HG03159 (cell line): ENCODE measurements at regions not wholly inside any gene's neighbourhood (a gene's known extent, or its start where the extent isn't known, plus 50 kb on each side); places are given as distances from the start of the nearest gene placed in this dataset.
"Not testable (repeated sequence)": the region's sequence is repeated elsewhere in the genome, so short reads cannot be mapped to it uniquely, and the experiment has no call there.

Experiments
- ATAC-seq: cut with Tn5 transposase; IDR thresholded peaks from one replicate; pipeline ENCODE4 v1.9.1; 2021; ENCODE audit warnings: mild to moderate bottlenecking, moderate library complexity; ENCODE audit not compliant: unreplicated experiment

DNA sequence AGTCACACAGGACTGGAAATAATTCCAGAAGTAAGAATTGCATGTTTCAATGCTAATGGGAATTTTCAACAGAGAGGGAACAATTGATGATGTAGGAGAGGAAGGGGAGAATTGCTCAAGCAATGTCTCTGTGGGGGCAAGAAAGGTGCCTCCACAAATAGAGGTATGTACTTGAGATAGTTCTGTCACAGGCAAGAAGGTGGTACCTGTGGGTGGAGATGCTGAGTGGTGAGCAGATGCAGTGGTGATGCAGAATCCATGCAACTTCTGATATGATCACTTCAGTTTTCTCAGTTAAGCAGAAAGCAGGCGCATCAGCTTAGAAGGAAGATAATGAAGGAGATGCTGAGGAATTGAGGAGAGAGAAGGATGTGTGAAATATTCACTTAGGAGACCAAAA, 55.1 kb upstream of the SEC24B start:
- no peak for ATAC-seq

- ATAC-seq, result no peak
Measured at GRCh38 chr4:109378076-109378475, 55.5 kb upstream of the SEC24B start.

DNA sequence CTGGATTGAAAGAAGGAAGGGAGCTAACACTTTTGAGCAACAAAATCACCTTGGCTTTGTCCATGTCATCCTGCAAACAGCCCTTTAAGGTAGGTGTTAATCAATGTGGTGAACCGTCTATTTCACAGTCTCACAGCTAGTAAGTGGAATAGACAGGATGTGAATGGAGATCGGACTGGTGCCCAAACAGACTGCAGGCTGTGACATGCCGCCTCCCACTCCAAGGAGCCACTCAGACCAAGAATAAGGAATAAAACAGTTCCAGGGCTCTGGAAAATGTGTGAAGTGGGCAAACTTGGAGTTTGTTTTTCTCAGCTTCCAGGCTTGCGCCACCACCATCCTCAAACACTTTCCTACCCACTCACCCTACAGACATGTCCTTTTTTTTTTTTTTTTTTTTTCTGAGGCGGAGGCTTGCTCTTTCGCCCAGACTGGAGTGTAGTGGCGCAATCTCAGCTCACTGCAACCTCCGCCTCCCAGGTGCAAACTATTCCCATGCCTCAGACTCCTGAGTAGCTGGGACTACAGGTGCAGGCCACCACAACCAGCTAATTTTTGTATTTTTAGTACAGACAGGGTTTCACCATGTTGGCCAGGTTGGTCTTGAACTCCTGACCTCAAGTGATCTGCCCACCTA, 57.7 kb upstream of the SEC24B start:
- ATAC-seq, result no peak

DNA sequence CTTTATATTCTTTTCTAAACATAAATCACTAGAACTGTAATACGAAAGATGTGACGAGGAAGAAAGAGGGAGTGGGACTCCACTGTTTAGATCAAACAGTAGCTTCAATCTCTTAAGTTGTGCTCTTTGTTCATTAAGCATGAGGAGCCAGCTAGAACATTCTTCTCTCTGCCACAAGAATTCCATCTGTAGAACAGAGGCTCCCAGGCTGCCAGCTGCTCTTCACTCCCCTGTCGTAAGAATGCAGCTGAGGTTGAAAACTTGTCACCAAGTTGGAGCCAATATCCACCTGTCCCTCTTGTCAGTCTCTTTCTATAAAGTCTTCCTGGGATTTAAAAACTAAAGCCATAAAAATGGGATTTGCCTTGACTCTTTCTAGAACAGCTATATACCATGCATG, 65.0 kb upstream of the SEC24B start:
- ATAC-seq, result no peak

- ATAC-seq, result no peak
Measured at GRCh38 chr4:109365939-109366338, 63.5 kb upstream of the COL25A1 start.

GRCh38 chr4:109365297-109365696, 62.8 kb upstream of the COL25A1 start:
- ATAC-seq, result not testable (repeated sequence)

GRCh38 chr4:109359040-109359646, 56.7 kb upstream of the COL25A1 start:
- peak; percentile 55 for ATAC-seq

- ATAC-seq, result no peak
Measured at GRCh38 chr4:109355835-109356234, 53.4 kb upstream of the COL25A1 start.

DNA sequence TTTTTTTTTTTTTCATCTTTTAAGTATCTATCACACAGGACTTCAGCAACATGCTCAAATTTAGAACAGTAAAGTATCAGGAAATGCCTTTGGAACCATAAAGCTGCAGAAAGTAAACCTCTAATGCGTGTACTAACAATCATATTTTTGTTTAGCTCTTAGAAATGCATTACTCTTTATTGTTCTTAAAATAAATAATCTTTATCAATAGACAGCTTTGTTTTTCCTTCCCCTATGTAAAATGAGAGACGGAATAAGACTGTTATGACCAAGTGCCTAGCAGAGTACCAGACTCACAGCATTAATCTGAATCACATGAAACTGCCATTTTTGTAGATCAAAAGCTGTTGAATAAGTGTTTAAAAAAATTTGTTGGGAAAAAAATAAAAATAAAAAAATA, 50.5 kb upstream of the COL25A1 start:
- ATAC-seq, result no peak
